Cardiac fibroblast (primary cell): ENCODE measurements at regions not wholly inside any gene's neighbourhood (a gene's known extent, or its start where the extent isn't known, plus 50 kb on each side); places are given as distances from the start of the nearest gene placed in this dataset.

Experiments
- DNase-seq, 2 donors: peaks; one replicate each; pipeline versions ENCODE4 v3.0.0 to v3.0.0-alpha.2; 2010; ENCODE audit warnings: low read depth in 2 of 2
- H3K4me3 ChIP-seq, 2 donors: replicated peaks in 1 of 2; 1 replicate in 1 of 2; 2 replicates in 1 of 2; pipeline ENCODE4 v1.5.1; 2011; ENCODE audit warnings: low read depth in 2 of 2, low read length in 2 of 2, mild to moderate bottlenecking in 2 of 2, moderate library complexity in 1 of 2
- CTCF ChIP-seq: IDR thresholded peaks from one replicate; pipeline ENCODE4 v1.5.1; 2011; ENCODE audit warnings: low read depth, mild to moderate bottlenecking, low read length, inconsistent platforms

- no peak for TF ChIP-seq CTCF
- no peak for DNase-seq
- H3K4me3 ChIP-seq, result no peak overlapping the region
Observed at GRCh38 chr6:104064876-104065275, 794.8 kb downstream of the HACE1 start.

DNA sequence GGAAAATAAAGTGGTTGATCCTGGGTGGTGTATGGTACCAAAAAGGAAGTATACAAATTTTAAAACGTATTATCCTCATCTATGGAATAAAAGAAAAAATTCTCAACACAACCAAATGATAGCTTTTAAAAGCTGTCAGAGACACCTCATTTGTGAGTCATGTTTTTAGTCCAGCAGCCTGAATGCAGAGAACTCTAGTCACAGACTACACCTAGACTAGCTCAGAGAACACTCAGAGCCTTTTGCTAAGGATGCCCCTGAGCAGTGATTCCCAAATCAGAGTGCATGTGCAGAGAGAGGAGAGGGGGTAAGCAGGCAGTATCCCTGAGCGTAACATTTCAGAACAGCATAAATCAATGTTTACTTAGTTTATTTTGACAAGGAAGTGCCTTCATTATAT is 809.3 kb downstream of the HACE1 start:
- peak in 1 of 2 donors; percentile 38 for DNase-seq
- no peak for TF ChIP-seq CTCF
- no peak overlapping the region for H3K4me3 ChIP-seq

- H3K4me3 ChIP-seq, result no peak overlapping the region
- DNase-seq, result no peak
- TF ChIP-seq CTCF, result no peak
Observed at GRCh38 chr6:104046426-104046825, 813.3 kb downstream of the HACE1 start.

DNA sequence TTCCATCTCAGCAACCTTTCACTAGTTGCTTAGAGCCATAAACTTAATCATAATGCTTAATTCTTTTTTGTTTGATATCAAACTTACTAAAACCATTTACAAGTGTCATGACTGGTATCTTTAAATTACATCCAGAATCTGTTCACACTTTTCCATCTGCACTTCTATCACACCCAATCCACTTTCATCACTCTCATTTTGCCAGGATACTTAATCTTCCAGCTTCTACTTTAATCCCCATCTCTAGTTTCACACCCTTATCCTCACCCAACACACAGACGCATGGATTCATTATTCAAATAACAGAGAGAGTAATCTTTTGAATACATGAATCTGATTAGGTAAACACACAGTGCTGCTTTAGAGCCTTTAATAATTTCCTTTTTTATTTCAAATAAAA is 828.4 kb downstream of the HACE1 start:
- no peak for TF ChIP-seq CTCF
- no peak overlapping the region for H3K4me3 ChIP-seq
- DNase-seq, result no peak

DNA sequence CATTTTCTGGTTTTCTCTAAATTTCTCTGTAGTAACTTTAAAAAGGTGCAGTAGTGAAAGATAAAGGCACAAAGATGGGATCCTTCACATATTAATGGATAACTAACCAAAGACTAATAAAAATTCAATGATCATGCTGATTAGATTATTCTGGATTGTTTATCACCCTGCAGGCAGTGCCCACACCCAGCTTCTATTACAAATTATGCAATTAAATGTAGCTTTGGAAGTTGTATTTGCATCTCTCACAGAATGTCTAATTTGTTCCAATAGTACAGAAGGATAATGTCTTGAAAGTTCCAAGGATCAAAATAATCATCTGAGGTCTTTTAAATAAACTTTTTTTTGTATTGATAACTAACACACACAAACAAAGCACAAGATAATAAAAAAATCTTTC is 837.6 kb downstream of the HACE1 start:
- no peak overlapping the region for H3K4me3 ChIP-seq
- DNase-seq, result no peak
- no peak for TF ChIP-seq CTCF

DNA sequence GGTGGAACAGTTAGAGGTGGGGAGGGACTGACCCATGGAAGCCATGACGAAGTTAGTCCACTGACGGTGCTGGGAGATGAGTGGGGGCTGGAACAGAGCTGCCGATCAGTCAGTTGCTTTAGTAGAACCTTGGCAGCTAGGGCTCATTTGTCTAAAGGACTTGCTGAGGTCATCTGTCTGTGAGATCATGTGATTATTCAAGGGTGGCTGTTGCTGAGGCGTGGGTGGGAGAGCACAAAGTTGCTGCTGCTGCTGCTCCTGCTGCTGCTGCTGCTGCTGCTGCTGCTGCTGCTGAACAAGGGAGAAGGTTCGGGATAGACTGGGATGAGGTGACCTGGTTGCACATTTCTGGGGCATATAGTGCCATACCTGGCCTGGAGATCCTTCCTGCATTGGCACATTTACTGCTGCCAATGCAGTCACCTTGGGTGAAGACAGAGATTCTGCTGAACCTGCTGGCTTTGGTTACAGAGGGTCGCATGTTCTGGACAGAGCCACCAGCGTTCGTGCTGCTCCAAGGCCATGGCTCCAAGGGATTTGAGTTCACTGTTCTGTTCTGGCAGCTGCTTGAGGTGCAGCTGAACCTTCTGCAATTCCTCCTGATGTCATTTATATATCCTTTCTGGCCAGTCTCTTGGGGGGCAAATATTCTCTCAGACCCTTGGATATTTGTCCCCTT is 840.5 kb downstream of the HACE1 start:
- H3K4me3 ChIP-seq, result no peak overlapping the region
- DNase-seq, result peak in 1 of 2 donors; percentile 6
- no peak for TF ChIP-seq CTCF
